CD4-positive, CD25-positive, alpha-beta regulatory T cell (primary cell): ENCODE measurements at regions not wholly inside any gene's neighbourhood (a gene's known extent, or its start where the extent isn't known, plus 50 kb on each side); places are given as distances from the start of the nearest gene placed in this dataset.

Experiments
- ATAC-seq, 2 donors: fragments of 150-1000 bp; cut with Tn5 transposase; one replicate each; pipeline ENCODE4 v1.10.0; 2021; ENCODE audit warnings: low read depth in 2 of 2, moderate number of reproducible peaks in 2 of 2, moderate library complexity in 1 of 2
- DNase-seq, 3 donors: peaks; one replicate each; pipeline versions ENCODE4 v3.0.0 to v3.0.0-alpha.2; 2012 to 2022; ENCODE audit warnings: mixed read lengths in 1 of 3
- H3K27ac ChIP-seq: one replicate; pipeline ENCODE4 v1.7.0; 2013; ENCODE audit warnings: mild to moderate bottlenecking, low read length; ENCODE audit not compliant: insufficient read depth, poor library complexity, severe bottlenecking
- H3K27me3 ChIP-seq: one replicate; pipeline ENCODE4 v1.7.0; 2013; ENCODE audit warnings: low read length; ENCODE audit not compliant: control insufficient read depth, insufficient read depth
- H3K36me3 ChIP-seq: one replicate; pipeline ENCODE4 v1.7.0; 2013; ENCODE audit warnings: mild to moderate bottlenecking, low read length, moderate library complexity; ENCODE audit not compliant: control insufficient read depth, insufficient read depth
- H3K4me1 ChIP-seq: 2 replicates; pipeline ENCODE4 v1.7.0; 2013; ENCODE audit warnings: mild to moderate bottlenecking, low read length; ENCODE audit not compliant: insufficient read depth, control insufficient read depth, poor library complexity, severe bottlenecking
- H3K4me3 ChIP-seq: one replicate; pipeline ENCODE4 v1.7.0; 2013; ENCODE audit warnings: low read depth, mild to moderate bottlenecking, low read length, moderate library complexity
- H3K9me3 ChIP-seq, 2 experiments: 1 replicate in 1 of 2; 2 replicates in 1 of 2; pipeline ENCODE4 v1.7.0; 2013; ENCODE audit warnings: low read length in 2 of 2, mild to moderate bottlenecking in 1 of 2, moderate library complexity in 1 of 2; ENCODE audit not compliant: control insufficient read depth in 2 of 2
- H3K27ac Mint-ChIP-seq, 3 donors: one replicate each; pipeline ENCODE4 v1.8.0; 2020 to 2022; ENCODE audit warnings: mild to moderate bottlenecking in 3 of 3, mixed read lengths in 3 of 3, moderate library complexity in 2 of 3
- H3K27me3 Mint-ChIP-seq: one replicate; pipeline ENCODE4 v1.8.0; 2022; ENCODE audit warnings: mild to moderate bottlenecking, mixed read lengths
- H3K36me3 Mint-ChIP-seq: one replicate; pipeline ENCODE4 v1.8.0; 2020; ENCODE audit warnings: mixed read lengths
- H3K4me1 Mint-ChIP-seq, 4 donors: one replicate each; pipeline ENCODE4 v1.8.0; 2020 to 2022; ENCODE audit warnings: mixed read lengths in 4 of 4, mild to moderate bottlenecking in 1 of 4
- H3K4me3 Mint-ChIP-seq, 4 donors: one replicate each; pipeline ENCODE4 v1.8.0; 2020 to 2022; ENCODE audit warnings: mild to moderate bottlenecking in 4 of 4, mixed read lengths in 4 of 4, moderate library complexity in 3 of 4
- H3K9me3 Mint-ChIP-seq, 7 donors: one replicate each; pipeline ENCODE4 v1.8.0; 2020 to 2022; ENCODE audit warnings: mixed read lengths in 7 of 7, mild to moderate bottlenecking in 3 of 7, moderate library complexity in 2 of 7

GRCh38 chr12:71233083-71233482, 75.3 kb upstream of the TSPAN8 start:
- H3K36me3 Mint-ChIP-seq, result no peaks in the 10 kb centered on the region
- no peak overlapping the region for H3K4me3 Mint-ChIP-seq
- ATAC-seq (no peak), DNase-seq (no peak)
- no peaks in the 10 kb centered on the region for H3K27me3 ChIP-seq
- H3K27ac Mint-ChIP-seq, result no peak overlapping the region
- no peaks in the 10 kb centered on the region for H3K9me3 ChIP-seq
- no peaks in the 10 kb centered on the region for H3K36me3 ChIP-seq
- peaks cover 4% of the 10 kb centered on the region for H3K27me3 Mint-ChIP-seq
- peaks cover 0 to 6% (median 0%) of the 10 kb centered on the region in 7 donors for H3K9me3 Mint-ChIP-seq
- no peaks in the 10 kb centered on the region for H3K4me1 Mint-ChIP-seq
- no peaks in the 10 kb centered on the region for H3K4me1 ChIP-seq
- no peak overlapping the region for H3K27ac ChIP-seq
- no peak overlapping the region for H3K4me3 ChIP-seq

- no peak overlapping the region for H3K27ac ChIP-seq
- H3K4me1 ChIP-seq, result no peaks in the 10 kb centered on the region
- Mint-ChIP-seq H3K4me1 (no peaks in the 10 kb centered on the region), H3K36me3 (no peaks in the 10 kb centered on the region), H3K4me3 (no peak overlapping the region), H3K27ac (no peak overlapping the region), H3K9me3 (peaks cover 0 to 6% (median 0%) of the 10 kb centered on the region in 7 donors), H3K27me3 (peaks cover 4% of the 10 kb centered on the region)
- no peaks in the 10 kb centered on the region for H3K36me3 ChIP-seq
- H3K9me3 ChIP-seq, result no peaks in the 10 kb centered on the region
- no peaks in the 10 kb centered on the region for H3K27me3 ChIP-seq
- no peak overlapping the region for H3K4me3 ChIP-seq
- DNase-seq, result no peak
- no peak for ATAC-seq
Observed at GRCh38 chr12:71230542-71230941, 72.7 kb upstream of the TSPAN8 start.

GRCh38 chr12:71223139-71223538, 65.3 kb upstream of the TSPAN8 start:
- H3K36me3 ChIP-seq, result no peaks in the 10 kb centered on the region
- H3K27me3 ChIP-seq, result no peaks in the 10 kb centered on the region
- Mint-ChIP-seq H3K36me3 (no peaks in the 10 kb centered on the region), H3K27ac (no peak overlapping the region), H3K27me3 (no peaks in the 10 kb centered on the region), H3K4me1 (no peaks in the 10 kb centered on the region), H3K9me3 (peaks cover 0 to 6% (median 0%) of the 10 kb centered on the region in 7 donors), H3K4me3 (no peak overlapping the region)
- H3K4me3 ChIP-seq, result no peak overlapping the region
- no peak overlapping the region for H3K27ac ChIP-seq
- H3K4me1 ChIP-seq, result no peaks in the 10 kb centered on the region
- no peaks in the 10 kb centered on the region for H3K9me3 ChIP-seq
- DNase-seq (no peak), ATAC-seq (no peak)

GRCh38 chr12:71222436-71222835, 64.6 kb upstream of the TSPAN8 start:
- Mint-ChIP-seq H3K27ac (no peak overlapping the region), H3K27me3 (no peaks in the 10 kb centered on the region)
- no peak for ATAC-seq

DNA sequence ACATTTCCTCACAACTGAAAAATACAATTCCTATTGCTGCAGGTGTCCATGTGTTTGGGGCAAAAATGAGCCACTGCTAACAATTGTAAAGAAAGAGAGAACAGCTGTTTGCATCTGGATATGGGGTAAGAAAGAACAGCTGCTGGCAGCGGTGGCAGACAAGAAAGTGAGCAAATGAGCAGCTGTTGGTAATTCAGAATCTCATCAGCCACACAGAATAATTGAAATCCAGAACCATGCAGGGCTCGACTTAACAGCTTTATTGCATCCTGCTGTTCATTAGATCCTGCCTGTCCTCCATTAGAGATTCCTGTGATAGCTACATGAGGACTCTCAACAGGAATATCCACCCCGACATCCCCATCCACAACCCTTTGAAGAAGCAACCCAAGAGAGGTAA, 62.5 kb upstream of the TSPAN8 start:
- DNase-seq (no peak), ATAC-seq (no peak)
- no peak overlapping the region for H3K4me3 ChIP-seq
- no peaks in the 10 kb centered on the region for H3K4me1 ChIP-seq
- H3K27me3 Mint-ChIP-seq, result no peaks in the 10 kb centered on the region
- H3K36me3 Mint-ChIP-seq, result no peaks in the 10 kb centered on the region
- H3K4me1 Mint-ChIP-seq, result no peaks in the 10 kb centered on the region
- H3K36me3 ChIP-seq, result no peaks in the 10 kb centered on the region
- no peaks in the 10 kb centered on the region for H3K27me3 ChIP-seq
- H3K9me3 ChIP-seq, result no peaks in the 10 kb centered on the region
- peaks cover 0 to 6% (median 0%) of the 10 kb centered on the region in 7 donors for H3K9me3 Mint-ChIP-seq
- no peak overlapping the region for H3K27ac Mint-ChIP-seq
- no peak overlapping the region for H3K4me3 Mint-ChIP-seq
- H3K27ac ChIP-seq, result no peak overlapping the region

More at GRCh38 chr12:71222436-71222835, 64.6 kb upstream of the TSPAN8 start:
- Mint-ChIP-seq H3K4me1 (no peaks in the 10 kb centered on the region), H3K9me3 (peaks cover 0 to 6% (median 0%) of the 10 kb centered on the region in 7 donors), H3K4me3 (no peak overlapping the region), H3K36me3 (no peaks in the 10 kb centered on the region)
- Histone ChIP-seq H3K4me3 (no peak overlapping the region), H3K27ac (no peak overlapping the region), H3K4me1 (no peaks in the 10 kb centered on the region), H3K27me3 (no peaks in the 10 kb centered on the region), H3K9me3 (no peaks in the 10 kb centered on the region), H3K36me3 (no peaks in the 10 kb centered on the region)
- no peak for DNase-seq

DNA sequence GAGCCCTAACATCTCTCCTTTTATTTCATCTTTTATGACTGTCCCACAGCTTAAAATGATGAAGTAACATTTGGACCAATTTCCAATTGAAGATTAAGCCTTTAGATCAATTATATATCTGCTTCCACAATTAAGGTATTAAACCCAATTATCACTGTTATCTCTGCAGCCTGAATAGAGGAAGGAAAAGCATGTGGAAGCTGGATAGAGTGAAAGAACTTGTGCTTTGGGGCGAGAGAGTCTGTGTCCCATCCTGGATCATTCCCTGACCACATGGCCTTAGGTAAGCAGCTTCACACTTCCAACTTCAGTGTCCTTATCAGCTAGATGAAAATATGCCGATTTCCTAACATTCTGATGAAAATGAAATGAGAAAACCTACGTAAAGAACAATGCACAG, 61.4 kb upstream of the TSPAN8 start:
- no peaks in the 10 kb centered on the region for H3K36me3 ChIP-seq
- no peak for ATAC-seq
- H3K4me1 ChIP-seq, result no peaks in the 10 kb centered on the region
- no peaks in the 10 kb centered on the region for H3K4me1 Mint-ChIP-seq
- no peak for DNase-seq
- H3K27me3 Mint-ChIP-seq, result no peaks in the 10 kb centered on the region
- H3K36me3 Mint-ChIP-seq, result no peaks in the 10 kb centered on the region
- no peak overlapping the region for H3K27ac ChIP-seq
- H3K9me3 ChIP-seq, result no peaks in the 10 kb centered on the region
- peaks cover 0 to 5% (median 0%) of the 10 kb centered on the region in 7 donors for H3K9me3 Mint-ChIP-seq
- H3K4me3 Mint-ChIP-seq, result no peak overlapping the region
- no peak overlapping the region for H3K4me3 ChIP-seq
- H3K27ac Mint-ChIP-seq, result no peak overlapping the region
- H3K27me3 ChIP-seq, result no peaks in the 10 kb centered on the region

DNA sequence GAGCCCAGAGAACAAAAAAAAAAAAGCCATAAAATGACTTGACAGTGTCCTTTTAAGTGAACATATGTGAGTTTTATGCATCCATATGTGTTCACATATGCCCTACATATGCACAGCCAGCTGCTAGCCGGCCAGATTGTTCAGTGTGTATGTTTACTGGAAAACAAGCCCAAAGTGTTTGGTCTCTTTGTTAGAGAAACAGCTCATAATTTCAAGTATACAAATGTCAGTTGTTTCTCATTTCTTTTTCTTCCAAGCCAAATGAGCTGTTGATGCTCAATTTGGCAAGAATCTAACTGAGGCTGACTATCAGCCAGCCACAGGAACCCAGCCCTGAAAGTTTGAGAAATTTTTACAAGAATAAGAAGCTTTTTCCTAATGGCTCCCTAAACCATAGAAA, 60.8 kb upstream of the TSPAN8 start:
- Mint-ChIP-seq H3K4me1 (no peaks in the 10 kb centered on the region), H3K27ac (no peak overlapping the region), H3K27me3 (no peaks in the 10 kb centered on the region), H3K9me3 (no peaks in the 10 kb centered on the region), H3K4me3 (no peak overlapping the region), H3K36me3 (no peaks in the 10 kb centered on the region)
- Histone ChIP-seq H3K4me3 (no peak overlapping the region), H3K9me3 (no peaks in the 10 kb centered on the region), H3K4me1 (no peaks in the 10 kb centered on the region), H3K36me3 (no peaks in the 10 kb centered on the region), H3K27me3 (no peaks in the 10 kb centered on the region), H3K27ac (no peak overlapping the region)
- ATAC-seq (no peak), DNase-seq (no peak)

DNA sequence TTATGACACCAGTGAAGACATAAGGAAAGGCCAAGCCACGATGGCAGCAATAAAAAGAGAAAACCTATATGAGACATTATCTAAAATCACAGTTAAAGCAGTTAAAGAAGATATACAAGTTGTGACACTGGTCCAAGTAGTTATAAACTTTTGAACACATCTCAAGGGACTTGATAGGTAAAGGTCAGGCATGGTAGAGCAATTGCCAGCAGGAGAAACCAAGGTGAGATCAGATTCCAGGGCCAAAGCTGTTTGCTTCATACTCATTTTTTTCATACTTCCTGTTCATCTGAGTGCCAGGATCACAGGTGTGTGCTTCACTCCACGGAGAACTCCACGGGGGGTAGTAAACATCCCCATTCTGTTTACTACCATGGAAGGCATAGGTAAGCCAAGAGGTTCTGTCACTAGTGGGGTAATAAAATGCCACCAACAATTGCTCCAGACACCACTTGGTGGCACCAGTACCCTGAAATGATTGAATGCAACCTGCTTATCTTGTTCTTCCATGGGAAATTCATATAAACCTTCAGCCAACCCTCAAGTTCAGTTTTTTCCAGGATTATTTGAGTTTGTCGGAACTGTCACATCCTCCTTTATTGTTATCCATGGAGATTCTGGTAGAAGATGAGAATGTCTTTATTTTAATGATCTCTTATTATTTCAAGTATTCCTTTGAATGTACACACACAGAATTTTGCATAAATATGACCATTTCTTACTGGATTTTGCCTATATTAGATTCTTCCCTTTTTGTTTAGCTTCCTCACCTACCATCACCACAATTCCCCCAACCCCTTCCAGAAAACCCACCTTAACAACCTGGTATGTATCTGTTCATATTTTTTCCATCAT, 59.2 kb upstream of the TSPAN8 start:
- no peaks in the 10 kb centered on the region for H3K4me1 ChIP-seq
- H3K27me3 Mint-ChIP-seq, result no peaks in the 10 kb centered on the region
- H3K36me3 Mint-ChIP-seq, result no peaks in the 10 kb centered on the region
- DNase-seq (peak in 1 of 3 donors; percentile 4), ATAC-seq (no peak)
- no peaks in the 10 kb centered on the region for H3K4me1 Mint-ChIP-seq
- no peaks in the 10 kb centered on the region for H3K9me3 ChIP-seq
- no peaks in the 10 kb centered on the region for H3K27me3 ChIP-seq
- no peak overlapping the region for H3K4me3 Mint-ChIP-seq
- H3K4me3 ChIP-seq, result no peak overlapping the region
- no peak overlapping the region for H3K27ac ChIP-seq
- no peak overlapping the region for H3K27ac Mint-ChIP-seq
- no peaks in the 10 kb centered on the region for H3K36me3 ChIP-seq
- no peaks in the 10 kb centered on the region for H3K9me3 Mint-ChIP-seq
